ENCODE measurements at regions not wholly inside any gene's neighbourhood (a gene's known extent, or its start where the extent isn't known, plus 50 kb on each side); places are given as distances from the start of the nearest gene placed in this dataset.

DNA sequence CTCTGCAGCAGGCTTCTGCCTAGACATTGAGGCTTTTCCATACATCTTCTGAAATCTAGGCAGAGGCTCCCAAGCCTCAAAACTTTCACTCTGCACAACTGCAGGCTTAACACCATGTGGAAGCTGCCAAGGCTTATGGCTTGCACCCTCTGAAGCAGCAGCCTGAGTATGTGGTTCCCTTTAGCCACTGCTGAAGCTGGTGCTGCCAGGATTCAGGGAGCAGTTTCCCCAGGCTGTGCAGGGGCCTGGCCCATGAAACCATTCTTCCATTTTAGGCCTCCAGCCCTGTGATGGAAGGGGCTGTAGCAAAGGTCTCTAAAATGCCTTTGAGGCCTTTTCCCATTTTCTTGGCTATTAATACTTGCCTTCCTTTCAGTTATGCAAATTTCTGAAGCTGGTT lies 680.3 kb upstream of the FTMT start:
- TF ChIP-seq EZH2phosphoT487 (IDR thresholded peaks at IDR 0.05; ENCODE audit: borderline replicate concordance) (no peak), JUND (IDR thresholded peaks at IDR 0.05) (no peak), EZH2 (IDR thresholded peaks at IDR 0.05) (no peak), POLR2A (IDR thresholded peaks at IDR 0.05; ENCODE audit: borderline replicate concordance, extremely low read depth, insufficient read depth, insufficient read length) (no peak), POLR2AphosphoS5 (IDR thresholded peaks at IDR 0.05; ENCODE audit: low read depth, low read length) (no peak)
- TF ChIP-seq, protein P1, sequence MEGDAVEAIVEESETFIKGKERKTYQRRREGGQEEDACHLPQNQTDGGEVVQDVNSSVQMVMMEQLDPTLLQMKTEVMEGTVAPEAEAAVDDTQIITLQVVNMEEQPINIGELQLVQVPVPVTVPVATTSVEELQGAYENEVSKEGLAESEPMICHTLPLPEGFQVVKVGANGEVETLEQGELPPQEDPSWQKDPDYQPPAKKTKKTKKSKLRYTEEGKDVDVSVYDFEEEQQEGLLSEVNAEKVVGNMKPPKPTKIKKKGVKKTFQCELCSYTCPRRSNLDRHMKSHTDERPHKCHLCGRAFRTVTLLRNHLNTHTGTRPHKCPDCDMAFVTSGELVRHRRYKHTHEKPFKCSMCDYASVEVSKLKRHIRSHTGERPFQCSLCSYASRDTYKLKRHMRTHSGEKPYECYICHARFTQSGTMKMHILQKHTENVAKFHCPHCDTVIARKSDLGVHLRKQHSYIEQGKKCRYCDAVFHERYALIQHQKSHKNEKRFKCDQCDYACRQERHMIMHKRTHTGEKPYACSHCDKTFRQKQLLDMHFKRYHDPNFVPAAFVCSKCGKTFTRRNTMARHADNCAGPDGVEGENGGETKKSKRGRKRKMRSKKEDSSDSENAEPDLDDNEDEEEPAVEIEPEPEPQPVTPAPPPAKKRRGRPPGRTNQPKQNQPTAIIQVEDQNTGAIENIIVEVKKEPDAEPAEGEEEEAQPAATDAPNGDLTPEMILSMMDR (IDR thresholded peaks at IDR 0.05 in 2 of 3, conservative IDR thresholded peaks at IDR 0.05 in 1 of 3; ENCODE audit: borderline replicate concordance in 1 of 3, insufficient read depth in 1 of 3, low read depth in 2 of 3, low read length in 2 of 3) = no peak
- TF ChIP-seq, protein P2, sequence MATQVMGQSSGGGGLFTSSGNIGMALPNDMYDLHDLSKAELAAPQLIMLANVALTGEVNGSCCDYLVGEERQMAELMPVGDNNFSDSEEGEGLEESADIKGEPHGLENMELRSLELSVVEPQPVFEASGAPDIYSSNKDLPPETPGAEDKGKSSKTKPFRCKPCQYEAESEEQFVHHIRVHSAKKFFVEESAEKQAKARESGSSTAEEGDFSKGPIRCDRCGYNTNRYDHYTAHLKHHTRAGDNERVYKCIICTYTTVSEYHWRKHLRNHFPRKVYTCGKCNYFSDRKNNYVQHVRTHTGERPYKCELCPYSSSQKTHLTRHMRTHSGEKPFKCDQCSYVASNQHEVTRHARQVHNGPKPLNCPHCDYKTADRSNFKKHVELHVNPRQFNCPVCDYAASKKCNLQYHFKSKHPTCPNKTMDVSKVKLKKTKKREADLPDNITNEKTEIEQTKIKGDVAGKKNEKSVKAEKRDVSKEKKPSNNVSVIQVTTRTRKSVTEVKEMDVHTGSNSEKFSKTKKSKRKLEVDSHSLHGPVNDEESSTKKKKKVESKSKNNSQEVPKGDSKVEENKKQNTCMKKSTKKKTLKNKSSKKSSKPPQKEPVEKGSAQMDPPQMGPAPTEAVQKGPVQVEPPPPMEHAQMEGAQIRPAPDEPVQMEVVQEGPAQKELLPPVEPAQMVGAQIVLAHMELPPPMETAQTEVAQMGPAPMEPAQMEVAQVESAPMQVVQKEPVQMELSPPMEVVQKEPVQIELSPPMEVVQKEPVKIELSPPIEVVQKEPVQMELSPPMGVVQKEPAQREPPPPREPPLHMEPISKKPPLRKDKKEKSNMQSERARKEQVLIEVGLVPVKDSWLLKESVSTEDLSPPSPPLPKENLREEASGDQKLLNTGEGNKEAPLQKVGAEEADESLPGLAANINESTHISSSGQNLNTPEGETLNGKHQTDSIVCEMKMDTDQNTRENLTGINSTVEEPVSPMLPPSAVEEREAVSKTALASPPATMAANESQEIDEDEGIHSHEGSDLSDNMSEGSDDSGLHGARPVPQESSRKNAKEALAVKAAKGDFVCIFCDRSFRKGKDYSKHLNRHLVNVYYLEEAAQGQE (IDR thresholded peaks at IDR 0.05; ENCODE audit: low read depth) = no peak
- TF ChIP-seq, protein P3, sequence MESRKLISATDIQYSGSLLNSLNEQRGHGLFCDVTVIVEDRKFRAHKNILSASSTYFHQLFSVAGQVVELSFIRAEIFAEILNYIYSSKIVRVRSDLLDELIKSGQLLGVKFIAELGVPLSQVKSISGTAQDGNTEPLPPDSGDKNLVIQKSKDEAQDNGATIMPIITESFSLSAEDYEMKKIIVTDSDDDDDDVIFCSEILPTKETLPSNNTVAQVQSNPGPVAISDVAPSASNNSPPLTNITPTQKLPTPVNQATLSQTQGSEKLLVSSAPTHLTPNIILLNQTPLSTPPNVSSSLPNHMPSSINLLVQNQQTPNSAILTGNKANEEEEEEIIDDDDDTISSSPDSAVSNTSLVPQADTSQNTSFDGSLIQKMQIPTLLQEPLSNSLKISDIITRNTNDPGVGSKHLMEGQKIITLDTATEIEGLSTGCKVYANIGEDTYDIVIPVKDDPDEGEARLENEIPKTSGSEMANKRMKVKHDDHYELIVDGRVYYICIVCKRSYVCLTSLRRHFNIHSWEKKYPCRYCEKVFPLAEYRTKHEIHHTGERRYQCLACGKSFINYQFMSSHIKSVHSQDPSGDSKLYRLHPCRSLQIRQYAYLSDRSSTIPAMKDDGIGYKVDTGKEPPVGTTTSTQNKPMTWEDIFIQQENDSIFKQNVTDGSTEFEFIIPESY (IDR thresholded peaks at IDR 0.05; ENCODE audit: extremely low read depth, insufficient replicate concordance, low read length) = no peak
- TF ChIP-seq, protein P4, sequence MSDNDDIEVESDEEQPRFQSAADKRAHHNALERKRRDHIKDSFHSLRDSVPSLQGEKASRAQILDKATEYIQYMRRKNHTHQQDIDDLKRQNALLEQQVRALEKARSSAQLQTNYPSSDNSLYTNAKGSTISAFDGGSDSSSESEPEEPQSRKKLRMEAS (IDR thresholded peaks at IDR 0.05) = no peak

Measured in HCT116 (cell line).